ENCODE measurements at regions not wholly inside any gene's neighbourhood (a gene's known extent, or its start where the extent isn't known, plus 50 kb on each side); places are given as distances from the start of the nearest gene placed in this dataset.

DNA sequence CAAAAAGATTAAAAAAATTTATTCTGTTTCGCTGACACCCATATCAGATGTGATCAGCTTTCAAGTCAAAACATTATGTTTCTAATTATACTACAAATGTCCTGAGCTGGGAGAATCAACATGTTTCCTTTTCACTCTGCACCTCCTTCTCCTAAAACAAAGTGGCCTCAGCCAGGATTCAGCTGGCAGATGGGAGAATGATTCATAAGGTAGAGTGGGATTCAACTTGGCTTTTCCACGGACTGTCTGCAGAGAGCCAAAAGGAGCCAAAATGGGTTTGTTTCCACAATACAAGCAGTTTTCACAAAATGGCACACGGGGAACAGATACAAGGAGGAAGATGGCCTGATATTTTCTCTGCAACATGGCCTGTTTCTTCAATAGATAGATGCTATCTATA, 376.5 kb upstream of the PRKCQ start:
- TF ChIP-seq, protein P1, sequence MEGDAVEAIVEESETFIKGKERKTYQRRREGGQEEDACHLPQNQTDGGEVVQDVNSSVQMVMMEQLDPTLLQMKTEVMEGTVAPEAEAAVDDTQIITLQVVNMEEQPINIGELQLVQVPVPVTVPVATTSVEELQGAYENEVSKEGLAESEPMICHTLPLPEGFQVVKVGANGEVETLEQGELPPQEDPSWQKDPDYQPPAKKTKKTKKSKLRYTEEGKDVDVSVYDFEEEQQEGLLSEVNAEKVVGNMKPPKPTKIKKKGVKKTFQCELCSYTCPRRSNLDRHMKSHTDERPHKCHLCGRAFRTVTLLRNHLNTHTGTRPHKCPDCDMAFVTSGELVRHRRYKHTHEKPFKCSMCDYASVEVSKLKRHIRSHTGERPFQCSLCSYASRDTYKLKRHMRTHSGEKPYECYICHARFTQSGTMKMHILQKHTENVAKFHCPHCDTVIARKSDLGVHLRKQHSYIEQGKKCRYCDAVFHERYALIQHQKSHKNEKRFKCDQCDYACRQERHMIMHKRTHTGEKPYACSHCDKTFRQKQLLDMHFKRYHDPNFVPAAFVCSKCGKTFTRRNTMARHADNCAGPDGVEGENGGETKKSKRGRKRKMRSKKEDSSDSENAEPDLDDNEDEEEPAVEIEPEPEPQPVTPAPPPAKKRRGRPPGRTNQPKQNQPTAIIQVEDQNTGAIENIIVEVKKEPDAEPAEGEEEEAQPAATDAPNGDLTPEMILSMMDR (IDR thresholded peaks at IDR 0.05), result no peak
- TF ChIP-seq POLR2AphosphoS5 (IDR thresholded peaks at IDR 0.05; ENCODE audit: insufficient read depth in 1 of 2, low read depth in 1 of 2) (no peak), POLR2A (IDR thresholded peaks at IDR 0.05) (no peak)

Data from vagina (tissue), 2 donors.